ENCODE measurements at regions not wholly inside any gene's neighbourhood (a gene's known extent, or its start where the extent isn't known, plus 50 kb on each side); places are given as distances from the start of the nearest gene placed in this dataset.

DNA sequence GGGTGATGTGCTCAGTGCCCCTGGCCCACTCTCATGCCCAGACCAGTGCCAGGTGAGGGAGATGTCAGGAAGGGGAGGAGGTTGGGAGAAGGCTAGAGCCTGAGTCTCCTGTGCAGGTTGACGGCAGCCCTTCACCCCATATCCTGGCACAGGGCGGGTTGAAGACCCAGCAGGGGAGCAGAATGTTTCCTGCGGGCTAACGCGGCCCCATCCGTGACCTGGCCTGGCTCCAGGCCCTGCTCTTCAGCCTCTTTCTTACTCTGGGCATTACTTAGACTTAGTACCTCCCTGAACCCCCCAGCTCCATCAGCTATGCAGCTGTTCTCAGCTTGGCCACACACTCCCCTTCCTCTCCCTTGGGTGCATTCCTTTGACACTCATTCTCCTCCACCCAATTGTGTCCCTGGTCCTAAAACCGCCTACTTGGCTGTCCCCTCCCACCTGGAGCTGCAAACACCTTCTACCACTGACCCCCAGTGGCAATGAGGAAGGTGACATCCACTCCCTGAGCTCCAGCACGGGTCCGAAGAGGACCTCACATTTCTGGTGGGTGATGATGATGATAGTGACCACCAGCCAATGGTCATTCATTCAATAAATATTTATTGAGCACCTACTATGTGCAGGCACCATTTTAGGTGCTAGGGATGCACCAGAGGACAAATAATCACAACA lies 179.0 kb downstream of the PTPRU start:
- no peaks in the 10 kb centered on the region for H3K27me3 ChIP-seq
- intact Hi-C loops (cut with DNase I; ENCODE audit: low total_unique reads), result loop anchor here (5.0 kb wide), 1 partner anchor 927 kb away; no protein-coding TSS in a partner anchor
- no peaks in the 10 kb centered on the region for H3K4me1 ChIP-seq
- no peaks in the 10 kb centered on the region for H3K9me3 ChIP-seq
- H3K4me3 ChIP-seq, result no peak overlapping the region
- TF ChIP-seq POLR2A (IDR thresholded peaks at IDR 0.05), result no peak
- no peak for TF ChIP-seq POLR2AphosphoS5 (IDR thresholded peaks at IDR 0.05)
- TF ChIP-seq, protein P1, sequence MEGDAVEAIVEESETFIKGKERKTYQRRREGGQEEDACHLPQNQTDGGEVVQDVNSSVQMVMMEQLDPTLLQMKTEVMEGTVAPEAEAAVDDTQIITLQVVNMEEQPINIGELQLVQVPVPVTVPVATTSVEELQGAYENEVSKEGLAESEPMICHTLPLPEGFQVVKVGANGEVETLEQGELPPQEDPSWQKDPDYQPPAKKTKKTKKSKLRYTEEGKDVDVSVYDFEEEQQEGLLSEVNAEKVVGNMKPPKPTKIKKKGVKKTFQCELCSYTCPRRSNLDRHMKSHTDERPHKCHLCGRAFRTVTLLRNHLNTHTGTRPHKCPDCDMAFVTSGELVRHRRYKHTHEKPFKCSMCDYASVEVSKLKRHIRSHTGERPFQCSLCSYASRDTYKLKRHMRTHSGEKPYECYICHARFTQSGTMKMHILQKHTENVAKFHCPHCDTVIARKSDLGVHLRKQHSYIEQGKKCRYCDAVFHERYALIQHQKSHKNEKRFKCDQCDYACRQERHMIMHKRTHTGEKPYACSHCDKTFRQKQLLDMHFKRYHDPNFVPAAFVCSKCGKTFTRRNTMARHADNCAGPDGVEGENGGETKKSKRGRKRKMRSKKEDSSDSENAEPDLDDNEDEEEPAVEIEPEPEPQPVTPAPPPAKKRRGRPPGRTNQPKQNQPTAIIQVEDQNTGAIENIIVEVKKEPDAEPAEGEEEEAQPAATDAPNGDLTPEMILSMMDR (IDR thresholded peaks at IDR 0.05), result no peak
- no peak overlapping the region for H3K27ac ChIP-seq
- no peaks in the 10 kb centered on the region for H3K36me3 ChIP-seq
- no peak for DNase-seq (ENCODE audit: low spot score in 2 of 2)

DNA sequence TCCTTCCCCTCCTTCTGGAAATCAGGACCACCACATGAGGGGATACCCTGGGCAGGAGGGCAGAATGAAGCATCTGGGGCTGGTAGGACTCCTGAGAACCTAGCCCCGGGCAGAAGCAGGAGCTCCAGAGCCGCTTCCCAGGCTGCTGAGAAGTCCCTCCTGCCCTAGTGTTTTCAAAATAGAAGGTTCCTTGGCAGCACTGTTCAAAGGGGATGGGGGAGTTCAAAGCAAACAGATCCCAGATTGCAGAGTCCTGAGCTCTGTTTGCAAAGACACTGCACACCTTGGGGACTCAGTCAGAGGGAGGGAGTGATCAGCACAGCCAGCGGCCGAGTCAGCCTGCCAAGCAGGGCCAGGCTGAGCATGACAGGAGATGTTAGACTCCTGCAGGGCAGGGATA lies 177.8 kb downstream of the PTPRU start:
- Histone ChIP-seq H3K9me3 (no peaks in the 10 kb centered on the region), H3K4me1 (no peaks in the 10 kb centered on the region), H3K27me3 (no peaks in the 10 kb centered on the region), H3K4me3 (no peak overlapping the region), H3K27ac (no peak overlapping the region), H3K36me3 (no peaks in the 10 kb centered on the region)
- no peak for DNase-seq (ENCODE audit: low spot score in 2 of 2)
- no peak for TF ChIP-seq POLR2A (IDR thresholded peaks at IDR 0.05)
- TF ChIP-seq POLR2AphosphoS5 (IDR thresholded peaks at IDR 0.05), result no peak
- TF ChIP-seq, protein P1 (IDR thresholded peaks at IDR 0.05), result no peak
- intact Hi-C loops (cut with DNase I; ENCODE audit: low total_unique reads), result no loop called here

DNA sequence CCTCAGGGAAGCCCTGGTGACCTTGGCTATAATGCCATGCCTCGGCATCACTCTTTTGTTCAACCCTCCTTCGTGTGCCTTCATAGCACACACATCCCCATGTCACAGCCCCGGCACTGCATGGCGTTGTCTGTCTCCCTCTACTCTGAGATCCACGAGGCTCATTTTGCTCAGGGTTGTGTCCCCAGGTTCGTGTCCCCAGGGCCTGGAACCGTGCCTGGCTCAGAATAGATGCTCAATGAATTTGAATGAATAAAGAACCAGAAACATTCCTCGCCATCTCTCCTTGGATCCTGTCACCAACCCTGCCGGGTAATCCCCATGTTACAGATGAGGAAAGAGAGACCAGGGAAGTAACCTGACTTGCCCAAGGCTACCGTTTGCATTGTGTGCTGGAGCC lies 177.3 kb downstream of the PTPRU start:
- Histone ChIP-seq H3K4me1 (no peaks in the 10 kb centered on the region), H3K36me3 (no peaks in the 10 kb centered on the region), H3K4me3 (no peak overlapping the region), H3K27me3 (no peaks in the 10 kb centered on the region), H3K27ac (no peak overlapping the region), H3K9me3 (no peaks in the 10 kb centered on the region)
- intact Hi-C loops (cut with DNase I; ENCODE audit: low total_unique reads), result no loop called here
- no peak for TF ChIP-seq POLR2AphosphoS5 (IDR thresholded peaks at IDR 0.05)
- no peak for TF ChIP-seq POLR2A (IDR thresholded peaks at IDR 0.05)
- TF ChIP-seq, protein P1 (IDR thresholded peaks at IDR 0.05), result no peak
- DNase-seq (ENCODE audit: low spot score in 2 of 2), result no peak

DNA sequence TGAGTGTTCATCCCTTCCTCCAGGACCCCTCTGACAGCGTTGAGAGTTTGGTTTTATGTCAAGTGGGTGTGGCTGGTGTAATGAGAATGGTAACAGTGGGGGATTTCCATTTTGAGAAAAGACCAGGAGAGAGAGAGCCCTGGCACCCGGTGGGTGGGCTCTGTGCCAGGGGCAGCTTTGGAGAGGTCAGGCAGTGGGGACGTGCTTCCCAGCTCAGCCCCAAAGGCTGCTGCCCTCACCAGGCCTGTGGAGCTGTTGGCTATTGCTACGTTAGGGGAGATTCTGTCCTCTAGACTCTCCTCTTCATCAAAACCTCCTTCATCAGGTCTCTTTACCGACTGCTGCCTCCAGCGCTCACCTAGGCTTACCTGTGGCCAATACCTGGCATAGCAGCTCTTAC lies 176.3 kb downstream of the PTPRU start:
- H3K4me3 ChIP-seq, result no peak overlapping the region
- no peak for DNase-seq (ENCODE audit: low spot score in 2 of 2)
- H3K36me3 ChIP-seq, result no peaks in the 10 kb centered on the region
- H3K4me1 ChIP-seq, result no peaks in the 10 kb centered on the region
- no peak overlapping the region for H3K27ac ChIP-seq
- no peaks in the 10 kb centered on the region for H3K27me3 ChIP-seq
- no peaks in the 10 kb centered on the region for H3K9me3 ChIP-seq
- TF ChIP-seq POLR2AphosphoS5 (IDR thresholded peaks at IDR 0.05) (no peak), POLR2A (IDR thresholded peaks at IDR 0.05) (no peak)
- TF ChIP-seq, protein P1 (IDR thresholded peaks at IDR 0.05), result no peak
- intact Hi-C loops (cut with DNase I; ENCODE audit: low total_unique reads), result no loop called here

DNA sequence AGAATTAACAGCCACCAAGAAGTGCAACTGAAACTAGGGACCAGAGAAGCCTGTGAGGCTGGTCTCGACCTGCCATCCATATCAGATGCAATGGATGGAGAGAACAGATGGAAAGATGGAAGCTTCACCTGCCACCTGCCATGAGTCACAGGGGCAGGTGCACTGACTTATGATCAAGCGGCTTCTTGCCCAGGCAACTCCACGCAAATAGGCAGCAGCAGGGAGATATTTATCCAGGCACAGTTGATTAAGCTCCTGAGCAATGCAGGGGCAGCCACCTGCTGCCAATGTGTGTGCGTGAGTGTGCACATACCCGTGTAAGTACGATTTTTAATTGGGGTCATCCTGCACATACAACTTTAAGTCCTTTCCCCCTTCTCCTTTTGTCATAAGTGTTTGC lies 174.2 kb downstream of the PTPRU start:
- no peak for DNase-seq (ENCODE audit: low spot score in 2 of 2)
- Histone ChIP-seq H3K36me3 (no peaks in the 10 kb centered on the region), H3K4me3 (no peak overlapping the region), H3K9me3 (no peaks in the 10 kb centered on the region), H3K27ac (no peak overlapping the region), H3K27me3 (no peaks in the 10 kb centered on the region), H3K4me1 (no peaks in the 10 kb centered on the region)
- intact Hi-C loops (cut with DNase I; ENCODE audit: low total_unique reads), result no loop called here
- no peak for TF ChIP-seq POLR2A (IDR thresholded peaks at IDR 0.05)
- no peak for TF ChIP-seq POLR2AphosphoS5 (IDR thresholded peaks at IDR 0.05)
- TF ChIP-seq, protein P1 (IDR thresholded peaks at IDR 0.05), result no peak
